ENCODE measurements at regions not wholly inside any gene's neighbourhood (a gene's known extent, or its start where the extent isn't known, plus 50 kb on each side); places are given as distances from the start of the nearest gene placed in this dataset.
"Not testable (repeated sequence)": the region's sequence is repeated elsewhere in the genome, so short reads cannot be mapped to it uniquely, and the experiment has no call there.

DNA sequence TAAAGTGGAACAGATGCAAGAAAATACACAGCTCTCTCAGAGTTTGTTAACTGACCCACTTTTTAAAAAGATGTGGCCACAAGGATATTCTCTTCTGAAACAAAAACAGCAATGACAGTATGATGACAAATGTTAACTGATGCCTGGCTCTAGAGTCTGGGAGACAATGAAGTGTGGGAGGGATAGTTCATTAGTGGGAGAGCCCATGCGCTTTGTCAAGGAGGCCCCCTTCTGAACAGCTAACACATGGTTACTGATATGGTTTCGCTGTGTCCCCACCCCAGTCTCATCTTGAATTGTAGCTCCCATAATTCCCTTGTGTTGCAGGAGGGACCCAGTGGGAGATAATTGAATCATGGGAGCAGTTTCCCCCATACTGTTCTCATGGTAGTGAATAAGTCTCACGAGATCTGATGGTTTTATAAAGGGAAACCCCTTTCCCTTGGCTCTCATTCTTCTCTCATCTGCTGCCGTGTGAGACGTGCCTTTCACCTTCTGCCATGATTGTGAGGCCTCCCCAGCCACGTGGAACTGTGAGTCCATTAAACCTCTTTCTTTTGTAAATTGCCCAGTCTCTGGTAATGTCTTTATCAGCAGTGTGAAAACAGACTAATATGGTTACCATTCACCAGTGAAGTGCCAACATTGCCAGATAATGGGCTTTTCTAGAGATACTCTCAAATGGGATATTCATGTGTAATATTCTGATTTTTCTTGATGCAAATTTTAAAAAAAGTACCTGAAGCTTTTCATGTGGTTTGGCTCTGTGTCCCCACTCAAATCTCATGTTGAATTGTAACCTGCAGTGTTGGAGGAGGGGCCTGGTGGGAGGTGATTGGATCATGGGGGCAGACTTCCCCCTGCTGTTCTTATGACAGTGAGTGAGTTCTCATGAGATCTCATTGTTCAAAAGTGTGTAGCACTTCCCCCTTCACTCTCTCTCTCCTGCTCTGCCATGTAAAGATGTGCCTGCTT is 435.8 kb downstream of the SHISA9 start:
- not testable (repeated sequence) for DNase-seq

GRCh38 chr16:13338044-13338443 is 436.6 kb downstream of the SHISA9 start:
- DNase-seq, result no peak

DNA sequence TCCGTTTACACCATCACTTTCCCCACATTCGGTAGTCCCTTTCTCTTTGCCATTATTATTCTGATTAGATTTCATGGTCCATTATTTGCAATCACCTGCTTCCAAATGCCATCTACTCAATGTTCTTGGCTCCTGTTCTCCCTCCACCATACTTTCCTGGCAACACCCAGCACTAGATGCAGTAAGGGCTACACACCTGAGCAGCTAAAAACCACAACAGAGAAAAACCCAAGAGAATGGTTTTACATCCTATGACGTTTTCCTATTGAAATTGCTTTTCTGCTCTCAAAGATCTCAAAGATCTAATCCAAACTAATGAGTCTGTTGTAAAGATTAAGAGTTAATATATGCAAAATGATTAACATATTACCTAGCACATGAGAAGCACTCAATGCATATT is 441.3 kb downstream of the SHISA9 start:
- no peak for DNase-seq

GRCh38 chr16:13344001-13344400 is 442.6 kb downstream of the SHISA9 start:
- no peak for DNase-seq

- DNase-seq, result peak; percentile 13 to 44
Measured at GRCh38 chr16:13348416-13348815, 447.0 kb downstream of the SHISA9 start.

- no peak for DNase-seq
Measured at GRCh38 chr16:13350000-13350399, 448.6 kb downstream of the SHISA9 start.

- no peak for DNase-seq
Measured at GRCh38 chr16:13351181-13351580, 449.8 kb downstream of the SHISA9 start.

DNA sequence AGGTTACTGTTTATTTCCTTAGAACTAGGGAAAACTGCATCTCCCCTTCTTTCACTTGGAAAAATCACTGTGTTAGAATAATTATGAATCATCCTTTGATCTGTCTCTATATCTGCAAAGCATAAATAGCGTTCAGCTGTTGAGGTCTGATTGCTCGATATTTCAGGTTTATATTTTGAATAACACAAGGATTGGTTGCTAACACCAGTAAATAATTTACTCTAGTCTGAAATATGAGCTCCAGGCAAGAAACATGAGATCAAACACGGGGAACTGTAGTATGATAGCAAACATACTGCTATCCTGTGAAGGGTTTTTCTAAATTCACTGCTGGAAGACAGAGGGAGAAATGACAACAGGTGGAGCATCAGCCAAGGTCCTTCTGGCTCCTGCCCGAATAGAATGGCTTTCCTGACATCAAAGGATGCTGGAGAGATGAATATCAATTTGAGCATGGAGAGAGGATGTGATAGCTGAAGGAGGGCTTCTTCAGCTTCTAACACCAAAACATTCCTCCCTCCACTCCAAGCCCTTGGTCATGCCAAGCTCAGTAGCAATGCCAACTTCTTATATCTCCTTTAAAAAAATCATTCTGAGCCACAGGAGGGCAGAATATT is 450.3 kb downstream of the SHISA9 start:
- DNase-seq, result no peak

DNA sequence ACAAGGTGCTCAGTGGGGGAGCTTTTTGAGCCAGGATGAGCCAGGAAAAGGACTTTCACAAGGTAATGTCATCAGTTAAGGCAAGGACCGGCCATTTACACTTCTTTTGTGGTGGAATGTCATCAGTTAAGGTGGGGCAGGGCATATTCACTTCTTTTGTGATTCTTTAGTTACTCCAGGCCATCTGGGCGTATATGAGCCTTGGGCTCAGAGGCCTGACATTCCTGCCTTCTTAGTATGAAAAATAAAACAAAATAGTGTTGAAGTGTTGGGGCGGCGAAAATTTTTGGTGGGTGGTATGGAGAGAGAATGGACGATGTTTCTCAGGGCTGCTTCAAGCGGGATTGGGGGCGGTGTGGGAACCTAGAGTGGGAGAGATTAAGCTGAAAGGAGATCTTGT is 451.4 kb downstream of the SHISA9 start:
- DNase-seq, result not testable (repeated sequence)

DNA sequence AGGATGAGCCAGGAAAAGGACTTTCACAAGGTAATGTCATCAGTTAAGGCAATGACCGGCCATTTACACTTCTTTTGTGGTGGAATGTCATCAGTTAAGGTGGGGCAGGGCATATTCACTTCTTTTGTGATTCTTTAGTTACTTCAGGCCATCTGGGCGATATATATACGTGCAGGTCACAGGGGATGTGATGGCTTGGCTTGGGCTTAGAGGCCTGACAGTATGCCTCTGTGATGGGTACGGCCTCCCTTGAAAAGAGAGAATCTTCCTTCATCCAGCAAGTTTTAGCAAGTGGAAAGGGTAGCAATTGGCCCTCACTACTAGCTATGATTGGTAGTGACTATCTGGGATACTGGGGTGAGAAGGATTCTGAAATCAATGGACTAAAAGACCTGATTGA is 456.4 kb downstream of the SHISA9 start:
- not testable (repeated sequence) for DNase-seq

DNA sequence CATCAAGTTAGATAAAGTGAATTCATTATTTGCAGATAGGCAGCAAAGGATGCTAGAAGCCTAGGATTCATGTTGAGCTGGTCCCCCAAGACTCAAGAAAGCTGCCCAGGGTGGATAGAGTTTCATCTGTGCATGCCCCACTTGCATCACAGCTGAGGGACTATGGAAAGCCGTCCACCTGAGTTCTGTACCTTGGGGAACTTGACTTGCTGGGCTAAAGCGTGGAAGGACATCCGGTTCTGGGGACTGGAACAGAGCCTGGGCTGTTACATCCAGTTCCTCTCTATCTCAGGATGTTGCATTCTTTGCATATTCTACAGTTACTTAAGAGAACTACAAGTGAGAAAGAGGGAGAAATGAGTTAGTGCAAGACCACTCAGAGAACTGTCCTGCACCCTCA is 458.4 kb downstream of the SHISA9 start:
- DNase-seq, result no peak

- DNase-seq, result no peak
Measured at GRCh38 chr16:13372421-13372820, 471.0 kb downstream of the SHISA9 start.

GRCh38 chr16:13376174-13376573 is 474.8 kb downstream of the SHISA9 start:
- no peak for DNase-seq

DNA sequence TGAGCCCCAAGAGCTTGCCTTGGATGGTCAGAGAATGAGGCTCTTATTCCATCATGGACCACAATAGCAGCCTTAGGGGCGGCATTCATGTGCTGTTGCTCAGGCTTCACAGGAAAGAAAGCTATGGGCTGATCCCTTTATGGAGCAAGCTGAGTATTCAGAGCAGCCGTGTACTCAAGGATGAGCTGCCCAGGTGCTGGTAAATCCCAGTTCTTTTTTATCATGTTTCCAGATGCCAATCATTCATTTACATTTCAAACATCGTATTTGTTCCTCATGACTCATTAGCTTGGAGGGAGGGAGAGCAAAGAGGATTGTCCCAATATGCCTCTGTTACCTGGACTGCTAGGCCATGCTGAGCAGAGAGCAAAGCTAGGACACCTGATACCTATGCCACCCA is 475.7 kb downstream of the SHISA9 start:
- no peak for DNase-seq

- DNase-seq, result no peak
Measured at GRCh38 chr16:13378151-13378550, 476.8 kb downstream of the SHISA9 start.

DNA sequence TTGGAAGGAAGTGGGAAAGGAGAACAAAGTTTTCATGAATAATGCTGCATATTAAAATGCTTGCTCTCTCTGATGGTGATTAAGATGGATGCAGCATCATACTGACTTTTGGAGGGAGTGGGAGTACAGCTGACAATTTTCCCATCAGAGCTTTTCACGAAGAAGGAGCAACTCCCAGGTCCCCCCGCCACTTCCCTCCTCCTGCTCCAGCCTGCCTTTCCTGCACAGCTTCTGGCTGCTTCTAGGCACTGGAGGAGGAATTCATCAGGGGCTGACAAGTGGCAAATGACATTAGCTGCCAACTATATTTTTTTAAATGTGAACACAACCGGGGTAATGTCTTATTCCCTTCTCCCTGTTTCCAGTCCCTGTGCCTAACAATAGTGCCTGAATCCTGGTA is 477.9 kb downstream of the SHISA9 start:
- no peak for DNase-seq

DNA sequence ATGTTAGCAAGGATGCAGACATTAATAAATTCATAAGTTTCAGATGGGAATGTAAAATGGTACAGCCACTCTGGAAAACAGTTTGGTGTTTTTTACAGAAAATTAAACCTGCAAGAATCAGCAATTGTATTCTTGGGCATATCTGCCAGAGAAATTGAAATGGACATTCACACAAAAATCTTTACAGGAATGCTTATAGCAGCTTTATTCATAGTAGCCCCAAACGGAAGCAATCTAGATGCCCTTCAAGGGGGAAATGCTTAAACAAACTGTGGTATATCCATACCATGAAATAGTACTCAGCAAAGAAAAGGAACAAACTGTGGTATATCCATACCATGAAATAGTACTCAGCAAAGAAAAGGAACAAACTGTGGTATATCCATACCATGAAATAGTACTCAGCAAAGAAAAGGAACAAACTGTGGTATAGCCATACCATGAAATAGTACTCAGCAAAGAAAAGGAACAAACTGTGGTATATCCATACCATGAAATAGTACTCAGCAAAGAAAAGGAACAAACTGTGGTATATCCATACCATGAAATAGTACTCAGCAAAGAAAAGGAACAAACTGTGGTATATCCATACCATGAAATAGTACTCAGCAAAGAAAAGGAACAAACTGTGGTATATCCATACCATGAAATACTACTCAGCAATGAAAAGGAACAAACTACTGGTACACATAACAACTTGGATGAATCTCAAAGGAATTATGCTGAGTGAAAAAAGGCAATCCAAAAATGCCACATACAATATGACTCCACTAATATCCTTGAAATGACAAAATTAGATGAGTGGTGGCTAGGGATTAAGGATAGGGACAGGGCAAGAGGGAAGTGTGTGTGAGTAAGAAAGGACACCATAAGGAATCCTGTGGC is 484.0 kb downstream of the SHISA9 start:
- not testable (repeated sequence) for DNase-seq

GRCh38 chr16:13390093-13390985 is 488.9 kb downstream of the SHISA9 start:
- DNase-seq, result peak; percentile 77 to 81

- no peak for DNase-seq
Measured at GRCh38 chr16:13390986-13391305, 489.5 kb downstream of the SHISA9 start.

- peak in 1 of 2 experiments; percentile 52 for DNase-seq
Measured at GRCh38 chr16:13391337-13391736, 489.9 kb downstream of the SHISA9 start.

- peak in 1 of 2 experiments; percentile 7 for DNase-seq
Measured at GRCh38 chr16:13392341-13392740, 490.9 kb downstream of the SHISA9 start.

DNA sequence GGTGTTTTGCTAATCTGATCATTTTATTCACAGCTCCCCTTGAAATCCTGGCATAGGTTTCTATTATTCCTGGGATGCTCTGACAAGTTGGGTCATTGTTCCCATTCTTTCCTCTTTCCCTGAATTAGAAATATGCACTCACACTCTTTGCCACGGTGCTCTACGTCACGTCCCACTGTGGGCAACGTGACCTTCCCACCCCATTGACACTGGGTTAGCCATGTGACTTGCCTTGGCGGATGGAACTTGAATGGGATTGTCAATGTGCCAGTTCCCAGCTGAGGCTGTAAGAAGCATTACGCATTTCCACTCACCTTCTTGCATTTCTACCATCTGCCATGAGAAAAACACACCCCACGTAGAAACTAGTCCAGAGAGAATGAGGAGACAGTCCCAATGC is 492.4 kb downstream of the SHISA9 start:
- DNase-seq, result peak; percentile 6 to 26
